22Rv1 (cell line): ENCODE measurements at regions not wholly inside any gene's neighbourhood (a gene's known extent, or its start where the extent isn't known, plus 50 kb on each side); places are given as distances from the start of the nearest gene placed in this dataset.

ENCODE experiments used
- CTCF ChIP-seq: fragments of 450-650 bp; IDR thresholded peaks from 2 replicates; pipeline ENCODE4 v1.5.1; 2017; ENCODE audit warnings: mild to moderate bottlenecking
- ZFX ChIP-seq: fragments of 450-650 bp; IDR thresholded peaks from 2 replicates; pipeline ENCODE4 v1.6.1; 2017; ENCODE audit warnings: antibody characterized with exemption, borderline replicate concordance

DNA sequence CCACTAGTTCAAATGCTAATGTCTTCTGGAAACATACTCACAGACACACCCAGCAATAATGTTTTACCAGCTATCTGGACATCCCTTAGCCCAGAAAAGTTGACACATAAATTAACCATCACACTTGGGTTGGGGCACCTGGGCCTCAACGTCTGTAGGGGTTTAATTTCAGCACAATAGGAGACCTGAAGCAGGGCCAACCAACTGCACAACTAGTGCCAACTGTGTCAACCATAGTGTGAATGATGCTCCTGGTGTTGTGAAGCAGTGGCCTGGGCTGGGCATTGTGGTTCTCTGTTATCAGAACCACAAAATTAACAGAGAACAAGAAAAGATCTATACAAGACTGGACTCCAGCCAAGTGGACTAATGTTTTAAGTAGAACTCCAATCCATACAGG lies 106.7 kb upstream of the PPM1H start:
- TF ChIP-seq CTCF (no peak), ZFX (no peak)
